ENCODE measurements at regions not wholly inside any gene's neighbourhood (a gene's known extent, or its start where the extent isn't known, plus 50 kb on each side); places are given as distances from the start of the nearest gene placed in this dataset.

GRCh38 chr18:44331656-44332570, 348.8 kb upstream of the SETBP1 start:
- Histone ChIP-seq H3K36me3 (ENCODE audit: insufficient read depth, low read length, poor library complexity, severe bottlenecking) (no peaks in the 10 kb centered on the region), H3K27me3 (replicated peaks; ENCODE audit: insufficient read depth, low read depth, low read length, poor library complexity) (no peaks in the 10 kb centered on the region), H3K9me3 (ENCODE audit: low read depth, low read length, poor library complexity, severe bottlenecking) (no peaks in the 10 kb centered on the region), H3K27ac (ENCODE audit: low read depth, low read length, poor library complexity, severe bottlenecking) (no peak overlapping the region), H3K4me1 (ENCODE audit: insufficient read depth, low read length, poor library complexity, severe bottlenecking) (no peaks in the 10 kb centered on the region), H3K4me3 (ENCODE audit: low read depth, low read length, poor library complexity, severe bottlenecking) (no peak overlapping the region)
- ChIA-PET CTCF (no interaction called here), POLR2A (ENCODE audit: low non-redundant PET) (no interaction called here)
- no peak for DNase-seq (ENCODE audit: low spot score)
- intact Hi-C loops (cut with micrococcal nuclease; ENCODE audit: unreplicated experiment), result loop anchor here (10.0 kb wide), 1 partner anchor 883 kb away; no protein-coding TSS in a partner anchor
- TF ChIP-seq, protein P1, sequence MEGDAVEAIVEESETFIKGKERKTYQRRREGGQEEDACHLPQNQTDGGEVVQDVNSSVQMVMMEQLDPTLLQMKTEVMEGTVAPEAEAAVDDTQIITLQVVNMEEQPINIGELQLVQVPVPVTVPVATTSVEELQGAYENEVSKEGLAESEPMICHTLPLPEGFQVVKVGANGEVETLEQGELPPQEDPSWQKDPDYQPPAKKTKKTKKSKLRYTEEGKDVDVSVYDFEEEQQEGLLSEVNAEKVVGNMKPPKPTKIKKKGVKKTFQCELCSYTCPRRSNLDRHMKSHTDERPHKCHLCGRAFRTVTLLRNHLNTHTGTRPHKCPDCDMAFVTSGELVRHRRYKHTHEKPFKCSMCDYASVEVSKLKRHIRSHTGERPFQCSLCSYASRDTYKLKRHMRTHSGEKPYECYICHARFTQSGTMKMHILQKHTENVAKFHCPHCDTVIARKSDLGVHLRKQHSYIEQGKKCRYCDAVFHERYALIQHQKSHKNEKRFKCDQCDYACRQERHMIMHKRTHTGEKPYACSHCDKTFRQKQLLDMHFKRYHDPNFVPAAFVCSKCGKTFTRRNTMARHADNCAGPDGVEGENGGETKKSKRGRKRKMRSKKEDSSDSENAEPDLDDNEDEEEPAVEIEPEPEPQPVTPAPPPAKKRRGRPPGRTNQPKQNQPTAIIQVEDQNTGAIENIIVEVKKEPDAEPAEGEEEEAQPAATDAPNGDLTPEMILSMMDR (conservative IDR thresholded peaks at IDR 0.05; ENCODE audit: low read depth, low read length), result no peak
- no TSS peak for BruUV-seq (replicated peaks)

DNA sequence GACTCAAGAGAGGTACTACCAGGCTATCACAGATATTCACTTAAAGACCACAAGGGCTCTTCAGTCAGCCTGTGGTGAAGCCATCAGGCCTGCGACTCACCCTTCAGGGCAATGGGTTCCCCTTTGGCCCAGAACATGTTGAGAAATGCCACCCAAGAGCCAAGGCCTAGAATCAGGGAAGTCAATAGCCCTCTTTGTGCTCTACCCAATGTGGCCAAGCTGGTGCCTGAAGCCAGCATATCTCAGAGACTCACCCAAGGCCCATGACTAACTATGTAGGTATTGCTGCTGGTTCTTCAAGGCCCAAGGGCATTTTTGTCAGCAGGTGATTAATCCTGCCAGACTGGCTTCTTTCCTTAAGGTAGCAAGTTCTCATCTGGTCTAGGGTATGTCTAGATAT, 338.9 kb upstream of the SETBP1 start:
- TF ChIP-seq EZH2 (IDR thresholded peaks at IDR 0.05; ENCODE audit: borderline replicate concordance, low read depth, low read length, poor library complexity, severe bottlenecking), result no peak
- TF ChIP-seq, protein P1 (conservative IDR thresholded peaks at IDR 0.05; ENCODE audit: low read depth, low read length), result no peak
- no peak for DNase-seq (ENCODE audit: low spot score)
- no peaks in the 10 kb centered on the region for H3K9me3 ChIP-seq (ENCODE audit: low read depth, low read length, poor library complexity, severe bottlenecking)
- intact Hi-C loops (cut with micrococcal nuclease; ENCODE audit: unreplicated experiment), result no loop called here
- H3K36me3 ChIP-seq (ENCODE audit: insufficient read depth, low read length, poor library complexity, severe bottlenecking), result no peaks in the 10 kb centered on the region
- H3K27me3 ChIP-seq (replicated peaks; ENCODE audit: insufficient read depth, low read depth, low read length, poor library complexity), result no peaks in the 10 kb centered on the region
- H3K4me1 ChIP-seq (ENCODE audit: insufficient read depth, low read length, poor library complexity, severe bottlenecking), result no peaks in the 10 kb centered on the region
- no TSS peak for BruUV-seq (replicated peaks)
- H3K4me3 ChIP-seq (ENCODE audit: low read depth, low read length, poor library complexity, severe bottlenecking), result no peak overlapping the region
- POLR2A ChIA-PET (ENCODE audit: low non-redundant PET), result no interaction called here
- CTCF ChIA-PET, result no interaction called here
- H3K27ac ChIP-seq (ENCODE audit: low read depth, low read length, poor library complexity, severe bottlenecking), result no peak overlapping the region

DNA sequence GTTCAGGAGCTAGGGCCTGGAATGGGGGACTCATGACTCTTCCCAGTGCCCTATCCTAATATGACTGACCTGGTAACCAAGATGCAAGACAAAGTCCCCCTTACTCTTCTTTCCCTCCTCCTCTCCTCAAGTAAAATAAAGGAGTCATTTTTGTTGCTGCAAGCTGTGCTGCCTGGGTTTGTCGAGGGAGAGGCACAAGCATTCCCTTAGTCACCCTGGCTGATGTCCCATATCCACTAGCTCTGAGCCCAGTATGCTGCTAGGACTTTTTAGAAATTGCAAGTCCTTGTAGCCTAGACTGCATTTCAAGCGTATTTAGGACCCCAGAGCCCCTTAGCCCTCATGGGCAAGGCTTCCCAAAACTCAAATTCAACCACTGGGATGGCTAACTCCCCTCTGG, 338.5 kb upstream of the SETBP1 start:
- Histone ChIP-seq H3K4me1 (ENCODE audit: insufficient read depth, low read length, poor library complexity, severe bottlenecking) (no peaks in the 10 kb centered on the region), H3K36me3 (ENCODE audit: insufficient read depth, low read length, poor library complexity, severe bottlenecking) (no peaks in the 10 kb centered on the region), H3K4me3 (ENCODE audit: low read depth, low read length, poor library complexity, severe bottlenecking) (no peak overlapping the region), H3K9me3 (ENCODE audit: low read depth, low read length, poor library complexity, severe bottlenecking) (no peaks in the 10 kb centered on the region), H3K27me3 (replicated peaks; ENCODE audit: insufficient read depth, low read depth, low read length, poor library complexity) (no peaks in the 10 kb centered on the region), H3K27ac (ENCODE audit: low read depth, low read length, poor library complexity, severe bottlenecking) (no peak overlapping the region)
- DNase-seq (ENCODE audit: low spot score), result no peak
- no TSS peak for BruUV-seq (replicated peaks)
- intact Hi-C loops (cut with micrococcal nuclease; ENCODE audit: unreplicated experiment), result no loop called here
- CTCF ChIA-PET, result no interaction called here
- POLR2A ChIA-PET (ENCODE audit: low non-redundant PET), result no interaction called here
- TF ChIP-seq, protein P1 (conservative IDR thresholded peaks at IDR 0.05; ENCODE audit: low read depth, low read length), result no peak
- no peak for TF ChIP-seq EZH2 (IDR thresholded peaks at IDR 0.05; ENCODE audit: borderline replicate concordance, low read depth, low read length, poor library complexity, severe bottlenecking)

Data from A673 (cell line).